IMR-90 (cell line): ENCODE measurements at regions not wholly inside any gene's neighbourhood (a gene's known extent, or its start where the extent isn't known, plus 50 kb on each side); places are given as distances from the start of the nearest gene placed in this dataset.

Source experiments
- ATAC-seq: fragments of 200-7000 bp; cut with Tn5 transposase; 2 replicates; pipeline ENCODE4 v1.9.1; 2020; ENCODE audit warnings: low read depth, mild to moderate bottlenecking, moderate library complexity
- BruUV-seq: library from RNA; stranded (reverse); fragments of 400-500 nt; replicated peaks from 2 replicates; lab custom pipeline; 2021; lab: Mats Ljungman, UMichigan
- CTCF ChIA-PET: fragments of 300-600 bp; formaldehyde crosslinking; extraction: SDS; loops from one replicate; lab custom pipeline; 2021; ENCODE audit warnings: antibody characterized with exemption; lab: Yijun Ruan, JAX
- POLR2A ChIA-PET: fragments of 300-600 bp; sonication (Branson Sonifier 250); formaldehyde crosslinking; loops from one replicate; lab custom pipeline; 2022; ENCODE audit warnings: antibody characterized with exemption; ENCODE audit not compliant: unreplicated experiment; lab: Charles Lee
- DNase-seq: peaks from one replicate; pipeline ENCODE4 v3.0.0; 2013
- H2AFZ ChIP-seq: replicated peaks from 2 replicates; pipeline ENCODE3; 2013; ENCODE audit warnings: low read length, mild to moderate bottlenecking; ENCODE audit not compliant: poor library complexity
- H2AK5ac ChIP-seq: 2 replicates; pipeline ENCODE4 v1.6.1; 2013; ENCODE audit warnings: low read depth, low read length, inconsistent platforms
- H2AK9ac ChIP-seq: replicated peaks from 2 replicates; pipeline ENCODE3; 2013; ENCODE audit warnings: mild to moderate bottlenecking, low read depth, low read length, moderate library complexity; ENCODE audit not compliant: poor library complexity
- H2BK120ac ChIP-seq: 2 replicates; pipeline ENCODE4 v1.6.1; 2013; ENCODE audit warnings: low read depth, low read length, inconsistent platforms
- H2BK15ac ChIP-seq: 3 replicates; pipeline ENCODE4 v1.6.1; 2013; ENCODE audit warnings: low read depth, low read length, inconsistent platforms
- H2BK20ac ChIP-seq: 2 replicates; pipeline ENCODE4 v1.6.1; 2013; ENCODE audit warnings: low read depth, mild to moderate bottlenecking, inconsistent platforms, low read length, moderate library complexity
- H2BK5ac ChIP-seq: 2 replicates; pipeline ENCODE4 v1.6.1; 2013; ENCODE audit warnings: mild to moderate bottlenecking, low read depth, low read length, inconsistent platforms; ENCODE audit not compliant: poor library complexity, severe bottlenecking
- H3K14ac ChIP-seq: replicated peaks from 2 replicates; pipeline ENCODE4 v1.6.1; 2013; ENCODE audit warnings: low read depth, low read length, inconsistent platforms
- H3K18ac ChIP-seq: 2 replicates; pipeline ENCODE4 v1.6.1; 2013; ENCODE audit warnings: low read depth, low read length, control low read depth
- H3K23ac ChIP-seq: 2 replicates; pipeline ENCODE4 v1.6.1; 2013; ENCODE audit warnings: low read depth, low read length, inconsistent platforms
- H3K27ac ChIP-seq: 2 replicates; pipeline ENCODE4 v1.5.1; 2013; ENCODE audit warnings: mild to moderate bottlenecking, control low read depth, low read length; ENCODE audit not compliant: insufficient read depth
- H3K27me3 ChIP-seq: 2 replicates; pipeline ENCODE4 v1.6.1; 2013; ENCODE audit warnings: low read length; ENCODE audit not compliant: control insufficient read depth, insufficient read depth
- H3K36me3 ChIP-seq: 2 replicates; pipeline ENCODE4 v1.6.1; 2013; ENCODE audit warnings: low read length, mixed read lengths; ENCODE audit not compliant: control insufficient read depth, insufficient read depth
- H3K4ac ChIP-seq: 2 replicates; pipeline ENCODE4 v1.6.1; 2013; ENCODE audit warnings: low read depth, low read length, inconsistent platforms
- H3K4me1 ChIP-seq: 2 replicates; pipeline ENCODE4 v1.6.1; 2013; ENCODE audit warnings: low read length, mixed read lengths; ENCODE audit not compliant: control insufficient read depth, insufficient read depth
- H3K4me2 ChIP-seq: 2 replicates; pipeline ENCODE4 v1.6.1; 2013; ENCODE audit warnings: low read depth, mild to moderate bottlenecking, control low read depth, low read length, moderate library complexity
- H3K4me3 ChIP-seq: 2 replicates; pipeline ENCODE4 v1.5.1; 2013; ENCODE audit warnings: low read depth, mild to moderate bottlenecking, control low read depth, low read length, moderate library complexity; ENCODE audit not compliant: insufficient read depth
- H3K56ac ChIP-seq: 2 replicates; pipeline ENCODE4 v1.6.1; 2013; ENCODE audit warnings: low read length, inconsistent platforms; ENCODE audit not compliant: insufficient read depth; ENCODE audit errors: extremely low read depth
- H3K79me1 ChIP-seq, 2 experiments: 2 replicates each; pipeline ENCODE4 v1.6.1; 2013; ENCODE audit warnings: low read length in 2 of 2, inconsistent platforms in 1 of 2, low read depth in 1 of 2
- H3K9ac ChIP-seq: 2 replicates; pipeline ENCODE4 v1.6.1; 2013; ENCODE audit warnings: low read depth, low read length, control low read depth
- H3K9me1 ChIP-seq: 2 replicates; pipeline ENCODE4 v1.6.1; 2013; ENCODE audit warnings: low read length, inconsistent platforms; ENCODE audit not compliant: insufficient read depth
- H3K9me3 ChIP-seq: 2 replicates; pipeline ENCODE4 v1.6.1; 2013; ENCODE audit warnings: low read length; ENCODE audit not compliant: control insufficient read depth, insufficient read depth
- H4K20me1 ChIP-seq: 2 replicates; pipeline ENCODE4 v1.6.1; 2013; ENCODE audit warnings: low read length, inconsistent platforms; ENCODE audit not compliant: insufficient read depth
- H4K5ac ChIP-seq: 2 replicates; pipeline ENCODE4 v1.6.1; 2013; ENCODE audit warnings: mild to moderate bottlenecking, low read depth, low read length, control low read depth
- H4K8ac ChIP-seq, 2 experiments: 2 replicates each; pipeline ENCODE4 v1.6.1; 2013; ENCODE audit warnings: low read depth in 2 of 2, low read length in 2 of 2, control low read depth in 1 of 2, inconsistent platforms in 1 of 2
- H4K91ac ChIP-seq: 2 replicates; pipeline ENCODE4 v1.6.1; 2013; ENCODE audit warnings: low read depth, low read length, inconsistent platforms; ENCODE audit not compliant: insufficient read depth
- CEBPB ChIP-seq: IDR thresholded peaks from 2 replicates; pipeline ENCODE4 v1.6.1; 2012; ENCODE audit warnings: low read depth, low read length, improper control_type of control experiment
- CHD1 ChIP-seq: IDR thresholded peaks from 2 replicates; pipeline ENCODE4 v1.6.1; 2012; ENCODE audit warnings: low read depth, low read length, improper control_type of control experiment
- FOS ChIP-seq: fragments of 150-350 bp; IDR thresholded peaks from 2 replicates; pipeline ENCODE4 v1.6.1; 2016; ENCODE audit warnings: low read depth, low read length
- MAFK ChIP-seq: IDR thresholded peaks from 2 replicates; pipeline ENCODE4 v1.6.1; 2012; ENCODE audit warnings: low read depth, low read length, improper control_type of control experiment
- MAZ ChIP-seq: IDR thresholded peaks from 2 replicates; pipeline ENCODE4 v1.6.1; 2012; ENCODE audit warnings: low read depth, mild to moderate bottlenecking, low read length, improper control_type of control experiment, moderate library complexity, borderline replicate concordance
- MXI1 ChIP-seq: IDR thresholded peaks from 2 replicates; pipeline ENCODE4 v1.6.1; 2012; ENCODE audit warnings: low read depth, mild to moderate bottlenecking, low read length, moderate library complexity, borderline replicate concordance
- NFE2L2 ChIP-seq: fragments of 150-350 bp; IDR thresholded peaks from 2 replicates; pipeline ENCODE4 v1.6.1; 2016; ENCODE audit warnings: low read depth, mild to moderate bottlenecking, low read length
- POLR2A ChIP-seq: IDR thresholded peaks from 2 replicates; pipeline ENCODE4 v1.6.1; 2012; ENCODE audit warnings: mild to moderate bottlenecking, low read depth, low read length
- RAD21 ChIP-seq: IDR thresholded peaks from 2 replicates; pipeline ENCODE4 v1.6.1; 2012; ENCODE audit warnings: low read length, improper control_type of control experiment
- RCOR1 ChIP-seq: IDR thresholded peaks from 2 replicates; pipeline ENCODE4 v1.6.1; 2012; ENCODE audit warnings: mild to moderate bottlenecking, low read length, improper control_type of control experiment; ENCODE audit not compliant: insufficient replicate concordance
- RFX5 ChIP-seq: IDR thresholded peaks from 2 replicates; pipeline ENCODE4 v1.8.0; 2012; ENCODE audit warnings: low read depth, mild to moderate bottlenecking, low read length, moderate library complexity
- SMC3 ChIP-seq: fragments of 150-350 bp; IDR thresholded peaks from 2 replicates; pipeline ENCODE4 v1.6.1; 2016; ENCODE audit warnings: low read depth, mild to moderate bottlenecking, antibody characterized with exemption, low read length, moderate library complexity
- WGBS, 2 experiments: methylation state at CpG; one replicate each; pipeline versions ENCODE4 v1.1.5 to v1.1.7; 2013; ENCODE audit warnings: missing lambda C conversion rate in 2 of 2; ENCODE audit not compliant: insufficient read length in 1 of 2; ENCODE audit errors: extremely low coverage in 2 of 2; 5-methylcytosine and 5-hydroxymethylcytosine counted together
- dilution Hi-C: fragments of 300-500 bp; cut with HindIII; formaldehyde crosslinking; loops from one replicate; pipeline ENCODE4 v1.14.3; 2018; ENCODE audit warnings: low sequenced_read_pairs; ENCODE audit not compliant: unreplicated experiment
- in situ Hi-C: fragments of 300-500 bp; cut with MboI; formaldehyde crosslinking; loops from 3 replicates; pipeline ENCODE4 v1.14.3; 2019; ENCODE audit warnings: low sequenced_read_pairs, inconsistent platforms, mixed read lengths
- intact Hi-C: fragments of 100-400 bp; cut with micrococcal nuclease; formaldehyde crosslinking; loops from 2 replicates; pipeline ENCODE4 v1.10.0; 2022
- TF ChIP-seq, protein P1 (sequence below): fragments of 150-350 bp; IDR thresholded peaks from 2 replicates; pipeline ENCODE4 v1.6.1; 2016; ENCODE audit warnings: low read depth, mild to moderate bottlenecking, low read length, moderate library complexity, borderline replicate concordance
- TF ChIP-seq, protein P2 (sequence below): conservative IDR thresholded peaks from 2 replicates; pipeline ENCODE4 v1.5.1; 2012; ENCODE audit warnings: mild to moderate bottlenecking, low read depth, low read length, improper control_type of control experiment
- TF ChIP-seq, protein P3 (sequence below): fragments of 150-350 bp; IDR thresholded peaks from 2 replicates; pipeline ENCODE4 v1.6.1; 2017; ENCODE audit warnings: mild to moderate bottlenecking, antibody characterized with exemption, low read length, low read depth

DNA sequence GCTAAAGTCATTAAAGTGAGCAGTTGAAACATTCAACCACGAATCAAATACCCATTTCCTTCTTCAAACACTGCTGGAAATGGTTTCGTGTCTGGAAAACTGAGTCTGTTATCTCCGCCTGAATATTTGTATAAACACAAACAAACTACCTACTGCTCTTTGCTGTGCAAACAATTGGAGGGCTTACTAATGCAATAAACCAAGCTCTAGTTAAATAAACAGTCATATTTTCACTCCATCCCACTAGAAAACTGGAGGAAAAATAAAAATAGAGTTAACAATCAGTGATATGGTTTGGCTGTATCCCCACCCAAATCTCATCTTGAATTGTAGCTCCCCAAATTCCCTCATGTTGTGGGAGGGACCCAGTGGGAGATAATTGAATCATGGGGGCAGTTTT is 397.6 kb downstream of the RASEF start:
- H3K79me1 ChIP-seq = no peaks in the 10 kb centered on the region
- no peak overlapping the region for H2BK15ac ChIP-seq
- H4K20me1 ChIP-seq = no peaks in the 10 kb centered on the region
- no CpG with 5 or more reads among the region's 3 CpGs for WGBS, 2 experiments
- H4K8ac ChIP-seq = no peak overlapping the region
- intact Hi-C loops (no loop called here), in situ Hi-C loops (no loop called here), dilution Hi-C loops (no loop called here)
- ATAC-seq (no peak), DNase-seq (no peak)
- no peaks in the 10 kb centered on the region for H3K4me1 ChIP-seq
- no peaks in the 10 kb centered on the region for H3K9me1 ChIP-seq
- H2BK120ac ChIP-seq = no peak overlapping the region
- CTCF ChIA-PET = no interaction called here
- H3K4ac ChIP-seq = no peak overlapping the region
- no peak overlapping the region for H3K56ac ChIP-seq
- no peak overlapping the region for H3K9ac ChIP-seq
- H3K4me2 ChIP-seq = no peak overlapping the region
- H3K27ac ChIP-seq = no peak overlapping the region
- no peak overlapping the region for H3K4me3 ChIP-seq
- H2BK5ac ChIP-seq = no peak overlapping the region
- no TSS peak for BruUV-seq
- H3K18ac ChIP-seq = no peak overlapping the region
- H4K91ac ChIP-seq = no peak overlapping the region
- H3K36me3 ChIP-seq = no peaks in the 10 kb centered on the region
- H3K9me3 ChIP-seq = no peaks in the 10 kb centered on the region
- H2AFZ ChIP-seq = no peak overlapping the region
- H4K5ac ChIP-seq = no peak overlapping the region
- H2AK9ac ChIP-seq = no peak overlapping the region
- no peak overlapping the region for H2AK5ac ChIP-seq
- POLR2A ChIA-PET = interaction anchor here (0.7 kb wide), 1 partner anchor 22 kb away, joined by 6 read pairs; no protein-coding TSS in a partner anchor
- TF ChIP-seq MAZ (no peak), MAFK (no peak), CEBPB (no peak), RCOR1 (no peak), RFX5 (no peak), POLR2A (no peak), FOS (no peak), SMC3 (no peak), RAD21 (no peak), NFE2L2 (no peak), CHD1 (no peak), MXI1 (no peak)
- TF ChIP-seq, protein P1, sequence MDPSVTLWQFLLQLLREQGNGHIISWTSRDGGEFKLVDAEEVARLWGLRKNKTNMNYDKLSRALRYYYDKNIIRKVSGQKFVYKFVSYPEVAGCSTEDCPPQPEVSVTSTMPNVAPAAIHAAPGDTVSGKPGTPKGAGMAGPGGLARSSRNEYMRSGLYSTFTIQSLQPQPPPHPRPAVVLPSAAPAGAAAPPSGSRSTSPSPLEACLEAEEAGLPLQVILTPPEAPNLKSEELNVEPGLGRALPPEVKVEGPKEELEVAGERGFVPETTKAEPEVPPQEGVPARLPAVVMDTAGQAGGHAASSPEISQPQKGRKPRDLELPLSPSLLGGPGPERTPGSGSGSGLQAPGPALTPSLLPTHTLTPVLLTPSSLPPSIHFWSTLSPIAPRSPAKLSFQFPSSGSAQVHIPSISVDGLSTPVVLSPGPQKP = no peak
- TF ChIP-seq, protein P2, sequence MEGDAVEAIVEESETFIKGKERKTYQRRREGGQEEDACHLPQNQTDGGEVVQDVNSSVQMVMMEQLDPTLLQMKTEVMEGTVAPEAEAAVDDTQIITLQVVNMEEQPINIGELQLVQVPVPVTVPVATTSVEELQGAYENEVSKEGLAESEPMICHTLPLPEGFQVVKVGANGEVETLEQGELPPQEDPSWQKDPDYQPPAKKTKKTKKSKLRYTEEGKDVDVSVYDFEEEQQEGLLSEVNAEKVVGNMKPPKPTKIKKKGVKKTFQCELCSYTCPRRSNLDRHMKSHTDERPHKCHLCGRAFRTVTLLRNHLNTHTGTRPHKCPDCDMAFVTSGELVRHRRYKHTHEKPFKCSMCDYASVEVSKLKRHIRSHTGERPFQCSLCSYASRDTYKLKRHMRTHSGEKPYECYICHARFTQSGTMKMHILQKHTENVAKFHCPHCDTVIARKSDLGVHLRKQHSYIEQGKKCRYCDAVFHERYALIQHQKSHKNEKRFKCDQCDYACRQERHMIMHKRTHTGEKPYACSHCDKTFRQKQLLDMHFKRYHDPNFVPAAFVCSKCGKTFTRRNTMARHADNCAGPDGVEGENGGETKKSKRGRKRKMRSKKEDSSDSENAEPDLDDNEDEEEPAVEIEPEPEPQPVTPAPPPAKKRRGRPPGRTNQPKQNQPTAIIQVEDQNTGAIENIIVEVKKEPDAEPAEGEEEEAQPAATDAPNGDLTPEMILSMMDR = no peak
- TF ChIP-seq, protein P3, sequence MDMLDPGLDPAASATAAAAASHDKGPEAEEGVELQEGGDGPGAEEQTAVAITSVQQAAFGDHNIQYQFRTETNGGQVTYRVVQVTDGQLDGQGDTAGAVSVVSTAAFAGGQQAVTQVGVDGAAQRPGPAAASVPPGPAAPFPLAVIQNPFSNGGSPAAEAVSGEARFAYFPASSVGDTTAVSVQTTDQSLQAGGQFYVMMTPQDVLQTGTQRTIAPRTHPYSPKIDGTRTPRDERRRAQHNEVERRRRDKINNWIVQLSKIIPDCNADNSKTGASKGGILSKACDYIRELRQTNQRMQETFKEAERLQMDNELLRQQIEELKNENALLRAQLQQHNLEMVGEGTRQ = no peak
- H3K14ac ChIP-seq = no peak overlapping the region
- H2BK20ac ChIP-seq = no peak overlapping the region
- no peak overlapping the region for H3K23ac ChIP-seq
- H3K27me3 ChIP-seq = no peaks in the 10 kb centered on the region
